ENCODE measurements at regions not wholly inside any gene's neighbourhood (a gene's known extent, or its start where the extent isn't known, plus 50 kb on each side); places are given as distances from the start of the nearest gene placed in this dataset.

- no peaks in the 10 kb centered on the region for H3K36me3 ChIP-seq (ENCODE audit: insufficient read depth, low read length)
- no peak overlapping the region for H3K9ac ChIP-seq (ENCODE audit: low read length)
- no peaks in the 10 kb centered on the region for H3K9me3 ChIP-seq (ENCODE audit: low read length)
- H3K27ac ChIP-seq (ENCODE audit: low read depth, low read length, poor library complexity, severe bottlenecking): no peak overlapping the region
- no peak overlapping the region for H3K4me2 ChIP-seq (ENCODE audit: low read length)
- H3K9me2 ChIP-seq (ENCODE audit: low read depth, low read length): no peaks in the 10 kb centered on the region
- no peaks in the 10 kb centered on the region for H3K27me3 ChIP-seq (ENCODE audit: insufficient read depth, low read length)
- H3K79me2 ChIP-seq (ENCODE audit: insufficient read depth, low read length): no peaks in the 10 kb centered on the region
- peaks cover 22% of the 10 kb centered on the region for H3K4me1 ChIP-seq (ENCODE audit: insufficient read depth, low read length, severe bottlenecking)
- no peaks in the 10 kb centered on the region for H3F3A ChIP-seq (ENCODE audit: insufficient read depth, low read length)
- no peak overlapping the region for H3K4me3 ChIP-seq (ENCODE audit: low read depth, low read length, poor library complexity, severe bottlenecking)
- no peak overlapping the region for H2AFZ ChIP-seq (ENCODE audit: low read length)
- H4K20me1 ChIP-seq (ENCODE audit: insufficient read depth, low read length): no peaks in the 10 kb centered on the region
- TF ChIP-seq EZH2 (IDR thresholded peaks at IDR 0.05; ENCODE audit: borderline replicate concordance, low read length): no peak
- TF ChIP-seq, protein P1, sequence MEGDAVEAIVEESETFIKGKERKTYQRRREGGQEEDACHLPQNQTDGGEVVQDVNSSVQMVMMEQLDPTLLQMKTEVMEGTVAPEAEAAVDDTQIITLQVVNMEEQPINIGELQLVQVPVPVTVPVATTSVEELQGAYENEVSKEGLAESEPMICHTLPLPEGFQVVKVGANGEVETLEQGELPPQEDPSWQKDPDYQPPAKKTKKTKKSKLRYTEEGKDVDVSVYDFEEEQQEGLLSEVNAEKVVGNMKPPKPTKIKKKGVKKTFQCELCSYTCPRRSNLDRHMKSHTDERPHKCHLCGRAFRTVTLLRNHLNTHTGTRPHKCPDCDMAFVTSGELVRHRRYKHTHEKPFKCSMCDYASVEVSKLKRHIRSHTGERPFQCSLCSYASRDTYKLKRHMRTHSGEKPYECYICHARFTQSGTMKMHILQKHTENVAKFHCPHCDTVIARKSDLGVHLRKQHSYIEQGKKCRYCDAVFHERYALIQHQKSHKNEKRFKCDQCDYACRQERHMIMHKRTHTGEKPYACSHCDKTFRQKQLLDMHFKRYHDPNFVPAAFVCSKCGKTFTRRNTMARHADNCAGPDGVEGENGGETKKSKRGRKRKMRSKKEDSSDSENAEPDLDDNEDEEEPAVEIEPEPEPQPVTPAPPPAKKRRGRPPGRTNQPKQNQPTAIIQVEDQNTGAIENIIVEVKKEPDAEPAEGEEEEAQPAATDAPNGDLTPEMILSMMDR (IDR thresholded peaks at IDR 0.05; ENCODE audit: low read length): no peak
Observed at GRCh38 chrX:38856670-38857265, 55.5 kb downstream of the MID1IP1 start.

GRCh38 chrX:38857736-38858523, 56.7 kb downstream of the MID1IP1 start:
- Histone ChIP-seq H3K27me3 (ENCODE audit: insufficient read depth, low read length) (no peaks in the 10 kb centered on the region), H3K27ac (ENCODE audit: low read depth, low read length, poor library complexity, severe bottlenecking) (no peak overlapping the region), H3K9me2 (ENCODE audit: low read depth, low read length) (no peaks in the 10 kb centered on the region), H4K20me1 (ENCODE audit: insufficient read depth, low read length) (no peaks in the 10 kb centered on the region), H2AFZ (ENCODE audit: low read length) (no peak overlapping the region), H3F3A (ENCODE audit: insufficient read depth, low read length) (no peaks in the 10 kb centered on the region), H3K79me2 (ENCODE audit: insufficient read depth, low read length) (no peaks in the 10 kb centered on the region), H3K9me3 (ENCODE audit: low read length) (no peaks in the 10 kb centered on the region), H3K4me2 (ENCODE audit: low read length) (no peak overlapping the region; the same call in 1 of the 2 replicates), H3K4me3 (ENCODE audit: low read depth, low read length, poor library complexity, severe bottlenecking) (no peak overlapping the region), H3K4me1 (ENCODE audit: insufficient read depth, low read length, severe bottlenecking) (peaks cover 24% of the 10 kb centered on the region), H3K9ac (ENCODE audit: low read length) (no peak overlapping the region), H3K36me3 (ENCODE audit: insufficient read depth, low read length) (no peaks in the 10 kb centered on the region)
- TF ChIP-seq, protein P1 (IDR thresholded peaks at IDR 0.05; ENCODE audit: low read length): no peak
- no peak for TF ChIP-seq EZH2 (IDR thresholded peaks at IDR 0.05; ENCODE audit: borderline replicate concordance, low read length)

DNA sequence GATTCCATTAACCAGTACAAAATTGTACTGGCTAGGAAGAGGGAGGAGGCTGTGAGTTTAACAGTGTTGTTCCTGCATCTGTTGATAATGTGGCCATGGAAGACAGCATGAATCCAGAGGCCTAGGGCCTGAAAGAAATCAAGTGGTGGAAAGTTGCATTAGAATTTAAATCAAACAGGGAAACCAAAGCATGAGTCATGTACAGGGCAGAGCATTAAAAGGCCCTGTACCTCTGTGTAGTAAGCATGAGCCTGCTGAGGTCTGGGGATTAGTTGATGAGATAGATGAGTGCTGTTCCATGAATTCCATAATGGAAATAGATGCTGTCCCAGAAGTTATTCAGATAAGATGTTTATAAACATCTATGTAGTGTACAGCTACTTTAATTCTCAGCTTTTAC, 58.3 kb downstream of the MID1IP1 start:
- Histone ChIP-seq H3K4me1 (ENCODE audit: insufficient read depth, low read length, severe bottlenecking) (peaks cover 35% of the 10 kb centered on the region), H3K79me2 (ENCODE audit: insufficient read depth, low read length) (no peaks in the 10 kb centered on the region), H3K36me3 (ENCODE audit: insufficient read depth, low read length) (no peaks in the 10 kb centered on the region), H3K9me2 (ENCODE audit: low read depth, low read length) (no peaks in the 10 kb centered on the region), H3K27ac (ENCODE audit: low read depth, low read length, poor library complexity, severe bottlenecking) (no peak overlapping the region), H3K9me3 (ENCODE audit: low read length) (no peaks in the 10 kb centered on the region), H4K20me1 (ENCODE audit: insufficient read depth, low read length) (no peaks in the 10 kb centered on the region), H3K4me2 (ENCODE audit: low read length) (no peak overlapping the region), H2AFZ (ENCODE audit: low read length) (no peak overlapping the region), H3K27me3 (ENCODE audit: insufficient read depth, low read length) (no peaks in the 10 kb centered on the region), H3K9ac (ENCODE audit: low read length) (no peak overlapping the region), H3K4me3 (ENCODE audit: low read depth, low read length, poor library complexity, severe bottlenecking) (no peak overlapping the region), H3F3A (ENCODE audit: insufficient read depth, low read length) (no peaks in the 10 kb centered on the region)
- TF ChIP-seq EZH2 (IDR thresholded peaks at IDR 0.05; ENCODE audit: borderline replicate concordance, low read length): no peak
- TF ChIP-seq, protein P1 (IDR thresholded peaks at IDR 0.05; ENCODE audit: low read length): no peak
